GM19397 (cell line): ENCODE measurements at regions not wholly inside any gene's neighbourhood (a gene's known extent, or its start where the extent isn't known, plus 50 kb on each side); places are given as distances from the start of the nearest gene placed in this dataset.

Experiments
- ATAC-seq: cut with Tn5 transposase; IDR thresholded peaks from one replicate; pipeline ENCODE4 v1.9.1; 2021; ENCODE audit warnings: mild to moderate bottlenecking, moderate library complexity; ENCODE audit not compliant: unreplicated experiment

DNA sequence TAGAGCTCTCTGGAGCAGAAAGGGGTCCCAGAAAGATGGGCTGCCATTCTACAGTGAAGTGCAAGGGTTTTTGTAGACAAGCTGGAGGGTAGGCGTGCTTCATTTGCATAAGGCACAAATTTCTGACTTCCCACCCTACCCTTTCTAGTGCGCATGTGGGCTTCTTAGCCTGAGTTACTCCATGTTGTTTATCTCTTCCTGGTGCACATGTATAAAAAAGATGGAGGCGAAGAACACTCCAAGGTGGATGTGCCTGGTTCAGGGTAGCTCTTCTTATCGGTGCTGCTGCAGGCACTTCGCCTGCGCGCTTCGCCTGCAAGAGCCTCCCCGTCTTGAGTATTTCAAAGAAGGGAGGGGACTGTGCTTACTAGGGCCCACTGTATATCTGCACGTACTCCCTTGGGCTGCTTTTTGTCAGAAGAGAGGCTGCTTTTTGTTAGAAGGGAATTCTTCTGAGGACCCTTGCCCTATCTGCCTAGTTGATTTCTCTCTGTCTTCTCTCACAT, 1047.3 kb upstream of the CNTN5 start:
- ATAC-seq: no peak

- ATAC-seq: no peak
Observed at GRCh38 chr11:97974798-97975498, 1045.8 kb upstream of the CNTN5 start.

- no peak for ATAC-seq
Observed at GRCh38 chr11:97977726-97978125, 1043.0 kb upstream of the CNTN5 start.

DNA sequence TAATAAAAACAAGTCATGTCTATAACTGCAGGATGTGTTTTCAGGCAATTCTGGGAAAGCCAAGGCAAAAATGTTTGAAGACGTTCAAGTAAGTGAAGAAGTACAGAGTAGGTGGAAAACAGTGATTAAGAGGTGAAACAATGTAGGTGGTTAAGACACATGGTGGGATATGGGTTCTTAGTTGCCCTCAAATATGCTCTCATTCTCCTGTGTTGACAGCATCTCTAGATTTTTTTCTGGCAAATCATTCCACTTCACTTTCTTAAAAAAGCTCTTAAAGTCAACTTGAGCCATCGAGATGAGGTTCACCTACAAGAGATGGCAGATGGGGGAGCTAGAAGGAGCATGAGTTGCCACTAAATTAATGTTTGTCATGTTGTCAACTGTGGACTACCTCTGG, 1041.0 kb upstream of the CNTN5 start:
- no peak for ATAC-seq

GRCh38 chr11:97982512-97982911, 1038.2 kb upstream of the CNTN5 start:
- ATAC-seq: no peak

DNA sequence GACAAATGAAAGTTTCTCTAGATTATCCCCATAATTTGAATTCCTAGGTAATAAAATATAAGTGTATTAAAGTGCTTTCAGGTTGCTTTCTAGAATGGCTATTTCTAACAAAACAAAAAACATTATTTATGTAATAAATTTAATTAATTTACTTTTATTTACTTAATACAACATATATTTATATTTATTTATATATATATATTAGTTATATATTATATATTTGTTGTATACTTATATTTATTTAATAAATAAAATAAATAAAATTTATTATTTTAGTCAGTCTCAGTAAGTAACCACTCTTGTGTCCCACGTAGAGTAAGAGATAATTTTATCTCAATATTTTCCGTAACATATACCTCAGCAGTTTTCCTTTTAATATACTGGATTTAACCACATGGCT, 1031.6 kb upstream of the CNTN5 start:
- ATAC-seq: no peak

DNA sequence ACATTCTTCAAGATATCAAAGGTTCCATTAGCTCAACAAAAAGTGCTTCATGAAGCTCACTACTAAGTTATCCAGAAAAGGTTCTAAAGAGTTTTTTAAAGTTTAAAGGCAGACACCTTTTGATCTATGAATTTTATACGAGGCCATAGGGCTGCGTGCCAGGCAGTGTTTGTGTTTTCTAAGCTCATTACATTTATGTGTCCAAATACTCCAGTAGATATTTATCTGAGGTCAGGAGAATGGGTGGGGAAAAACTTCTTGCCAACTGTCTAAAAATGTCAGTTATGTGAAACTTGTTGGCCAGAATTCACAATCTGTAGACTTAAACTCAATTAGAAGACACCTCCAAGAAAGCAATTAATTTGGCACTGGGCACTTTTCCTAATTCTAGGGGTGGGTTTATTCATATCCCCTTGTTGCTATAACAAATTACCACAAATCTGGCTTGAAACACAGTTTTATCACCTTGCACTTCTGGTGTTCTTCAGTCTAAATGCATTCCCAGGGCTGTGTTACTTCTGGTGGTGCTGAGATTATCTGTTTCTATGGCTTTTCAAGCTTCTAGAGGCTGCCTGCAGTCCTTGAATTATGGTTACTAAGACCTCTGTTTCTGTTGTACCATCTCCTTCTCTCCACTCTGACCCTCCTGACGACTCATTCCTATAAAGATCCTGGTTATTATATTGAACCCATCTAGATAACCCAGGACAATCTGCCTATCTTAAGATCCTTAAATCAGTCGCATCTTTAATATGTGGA, 1030.4 kb upstream of the CNTN5 start:
- ATAC-seq: no peak

- ATAC-seq: no peak
Observed at GRCh38 chr11:97993562-97993961, 1027.2 kb upstream of the CNTN5 start.

DNA sequence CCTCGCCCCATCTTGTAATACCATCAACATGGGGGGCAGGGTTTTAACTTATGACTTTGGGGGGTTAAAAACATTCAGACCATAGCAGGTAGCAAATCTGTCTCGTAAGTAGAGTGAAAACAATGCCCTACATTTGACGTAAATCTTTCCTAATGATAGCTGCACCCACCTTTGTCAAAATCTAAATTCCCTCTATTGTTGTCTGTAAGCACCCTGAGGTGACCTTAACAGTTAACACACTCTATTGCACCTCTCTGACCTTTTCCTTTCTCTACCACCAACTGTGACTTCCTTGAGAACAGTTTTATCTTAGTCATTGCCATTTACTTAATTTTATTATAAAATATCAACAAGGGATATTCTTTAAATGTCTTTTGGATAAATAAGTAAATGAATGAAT, 1024.9 kb upstream of the CNTN5 start:
- no peak for ATAC-seq

- no peak for ATAC-seq
Observed at GRCh38 chr11:97996762-97997161, 1024.0 kb upstream of the CNTN5 start.

DNA sequence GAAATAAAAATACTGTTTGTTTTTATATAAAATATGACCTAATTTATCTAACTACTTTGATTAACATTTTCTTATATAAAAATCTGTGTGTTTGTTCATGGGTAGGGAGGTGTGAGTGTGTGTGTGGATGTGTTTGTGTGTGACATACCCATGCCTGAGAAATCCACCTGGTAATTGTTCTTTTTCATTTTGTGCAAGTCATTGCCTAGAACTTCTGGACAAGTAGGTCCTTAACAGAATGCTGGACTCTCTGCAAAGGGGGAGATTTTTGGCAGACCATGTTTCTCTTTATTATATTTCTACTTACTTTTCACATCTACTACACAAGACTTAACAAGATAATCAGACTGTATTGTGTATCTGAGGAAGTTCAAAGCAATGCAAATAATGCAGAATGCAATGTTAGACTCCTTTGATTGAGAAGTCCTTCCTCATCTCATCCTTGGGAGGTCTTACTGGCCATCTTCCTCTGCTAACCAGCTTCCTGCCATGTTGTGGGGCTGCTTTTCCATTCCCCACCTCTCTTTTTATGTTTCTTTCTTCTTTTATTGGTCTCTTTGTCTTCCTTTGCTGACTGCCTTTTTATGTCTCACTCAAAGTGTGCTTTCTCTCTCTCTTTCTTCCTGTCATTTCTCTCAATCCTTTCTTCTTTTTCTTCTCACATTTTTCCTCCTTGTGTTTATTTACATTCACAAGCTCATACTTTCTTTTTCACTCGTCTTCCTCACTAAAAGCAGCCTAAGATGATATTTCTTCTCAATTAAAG, 1017.0 kb upstream of the CNTN5 start:
- no peak for ATAC-seq

- ATAC-seq: no peak
Observed at GRCh38 chr11:98007072-98007471, 1013.7 kb upstream of the CNTN5 start.

DNA sequence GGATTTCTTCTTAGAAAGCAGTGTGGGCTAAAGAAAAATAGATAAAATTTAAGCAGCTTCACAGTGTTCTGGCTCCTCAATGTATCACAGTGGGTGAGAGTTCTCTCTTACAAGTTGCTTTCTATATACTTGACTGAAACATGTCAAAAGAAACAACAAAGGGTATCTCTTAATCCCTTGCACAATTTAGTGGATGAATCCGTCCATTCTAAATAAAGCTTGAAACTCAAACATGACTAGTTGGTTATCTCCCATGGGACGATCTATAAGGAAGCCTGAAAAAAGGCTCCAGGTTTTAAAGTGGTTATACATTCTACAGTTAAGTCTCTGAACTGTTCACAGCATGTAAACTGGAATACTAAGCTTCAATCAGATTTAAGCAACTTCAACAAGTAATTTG, 993.1 kb upstream of the CNTN5 start:
- ATAC-seq: no peak

GRCh38 chr11:98029832-98030231, 990.9 kb upstream of the CNTN5 start:
- ATAC-seq: no peak

DNA sequence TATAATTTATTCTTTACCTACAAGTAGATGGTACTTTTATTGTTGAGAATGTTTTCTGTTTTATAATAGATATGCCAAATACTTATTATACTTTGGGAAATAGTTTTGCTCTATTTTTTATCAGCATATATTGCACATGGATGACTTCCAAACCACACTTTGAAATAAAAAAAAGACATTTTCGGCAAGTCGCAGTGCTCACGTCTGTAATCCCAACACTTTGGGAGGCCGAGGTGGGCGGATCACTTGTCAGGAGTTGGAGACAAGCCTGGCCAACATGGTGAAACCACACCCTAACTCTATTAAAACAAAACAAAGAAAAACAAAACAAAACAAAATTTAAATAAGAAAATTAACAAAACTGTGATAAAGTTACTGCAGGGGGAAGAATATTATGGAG, 983.9 kb upstream of the CNTN5 start:
- no peak for ATAC-seq

- no peak for ATAC-seq
Observed at GRCh38 chr11:98040061-98040808, 980.5 kb upstream of the CNTN5 start.

GRCh38 chr11:98047647-98048046, 973.1 kb upstream of the CNTN5 start:
- ATAC-seq: no peak

DNA sequence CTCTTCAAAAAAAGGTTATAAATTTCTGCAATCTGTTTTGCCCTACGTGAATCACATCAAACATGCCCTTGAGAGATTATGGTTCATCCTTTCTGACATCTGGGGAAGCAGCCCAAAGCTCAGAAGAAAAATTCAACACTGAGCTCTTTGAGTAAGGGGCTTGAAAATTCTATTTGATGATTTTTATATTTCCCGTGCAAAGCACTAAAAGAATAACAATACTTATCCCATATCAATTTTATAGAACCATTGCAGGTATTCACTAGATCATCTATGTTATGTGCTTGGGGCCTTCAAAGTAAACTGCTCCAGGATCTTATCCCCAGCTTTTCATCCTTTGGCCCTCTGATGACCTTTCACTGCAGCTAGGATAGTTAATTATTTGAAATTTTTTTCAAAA, 966.9 kb upstream of the CNTN5 start:
- no peak for ATAC-seq

GRCh38 chr11:98056945-98057344, 963.8 kb upstream of the CNTN5 start:
- ATAC-seq: no peak

GRCh38 chr11:98059488-98059887, 961.3 kb upstream of the CNTN5 start:
- no peak for ATAC-seq

- no peak for ATAC-seq
Observed at GRCh38 chr11:98060759-98061158, 960.0 kb upstream of the CNTN5 start.
